ENCODE measurements at regions not wholly inside any gene's neighbourhood (a gene's known extent, or its start where the extent isn't known, plus 50 kb on each side); places are given as distances from the start of the nearest gene placed in this dataset.
"Not testable (repeated sequence)": the region's sequence is repeated elsewhere in the genome, so short reads cannot be mapped to it uniquely, and the experiment has no call there.

- Mint-ChIP-seq H3K9me3 (no peaks in the 10 kb centered on the region), H3K27ac (no peak overlapping the region), H3K27me3 (no peaks in the 10 kb centered on the region), H3K36me3 (ENCODE audit: low read depth) (no peaks in the 10 kb centered on the region), H3K4me1 (ENCODE audit: low read depth) (peaks cover 3% of the 10 kb centered on the region), H3K4me3 (no peak overlapping the region)
- intact Hi-C loops (cut with micrococcal nuclease), result no loop called here
- ATAC-seq (no peak), DNase-seq (no peak)
- ChIA-PET CTCF (no interaction called here), POLR2A (interaction anchor here (0.6 kb wide), 1 partner anchor 448 kb away, joined by 3 read pairs; no protein-coding TSS in a partner anchor)
- TF ChIP-seq CTCF (IDR thresholded peaks at IDR 0.05), result no peak
Measured at GRCh38 chr14:105710119-105711043, 184.0 kb downstream of the TMEM121 start.

GRCh38 chr14:105711044-105711620, 184.7 kb downstream of the TMEM121 start:
- TF ChIP-seq CTCF (IDR thresholded peaks at IDR 0.05), result no peak
- ATAC-seq, result no peak

GRCh38 chr14:105711841-105712460, 185.6 kb downstream of the TMEM121 start:
- no peak overlapping the region for H3K4me3 Mint-ChIP-seq
- no peak for DNase-seq
- no peak for ATAC-seq
- POLR2A ChIA-PET, result no interaction called here
- intact Hi-C loops (cut with micrococcal nuclease), result no loop called here
- no peak for TF ChIP-seq CTCF (IDR thresholded peaks at IDR 0.05)
- no peaks in the 10 kb centered on the region for H3K4me1 Mint-ChIP-seq (ENCODE audit: low read depth)
- H3K36me3 Mint-ChIP-seq (ENCODE audit: low read depth), result no peaks in the 10 kb centered on the region
- CTCF ChIA-PET, result no interaction called here
- no peaks in the 10 kb centered on the region for H3K27me3 Mint-ChIP-seq
- no peak overlapping the region for H3K27ac Mint-ChIP-seq
- H3K9me3 Mint-ChIP-seq, result no peaks in the 10 kb centered on the region

More at GRCh38 chr14:105711044-105711620, 184.7 kb downstream of the TMEM121 start:
- Mint-ChIP-seq H3K27me3 (no peaks in the 10 kb centered on the region), H3K4me1 (ENCODE audit: low read depth) (peaks cover 2% of the 10 kb centered on the region), H3K27ac (no peak overlapping the region), H3K9me3 (no peaks in the 10 kb centered on the region), H3K36me3 (ENCODE audit: low read depth) (no peaks in the 10 kb centered on the region), H3K4me3 (no peak overlapping the region)
- CTCF ChIA-PET, result no interaction called here
- DNase-seq, result no peak
- POLR2A ChIA-PET, result interaction anchor here (0.6 kb wide), 1 partner anchor 449 kb away, joined by 3 read pairs; no protein-coding TSS in a partner anchor
- intact Hi-C loops (cut with micrococcal nuclease), result no loop called here

GRCh38 chr14:105712670-105713069, 186.3 kb downstream of the TMEM121 start:
- H3K27ac Mint-ChIP-seq; H3K4me1 Mint-ChIP-seq (ENCODE audit: low read depth); ATAC-seq; H3K4me3 Mint-ChIP-seq; H3K36me3 Mint-ChIP-seq (ENCODE audit: low read depth); H3K9me3 Mint-ChIP-seq; intact Hi-C loops (cut with micrococcal nuclease); POLR2A ChIA-PET; CTCF ChIA-PET; DNase-seq; H3K27me3 Mint-ChIP-seq: not testable (repeated sequence)

GRCh38 chr14:105713160-105713559, 186.8 kb downstream of the TMEM121 start:
- DNase-seq; H3K4me3 Mint-ChIP-seq; H3K27me3 Mint-ChIP-seq; H3K9me3 Mint-ChIP-seq; H3K36me3 Mint-ChIP-seq (ENCODE audit: low read depth); H3K27ac Mint-ChIP-seq; H3K4me1 Mint-ChIP-seq (ENCODE audit: low read depth); POLR2A ChIA-PET; CTCF ChIA-PET; ATAC-seq; intact Hi-C loops (cut with micrococcal nuclease): not testable (repeated sequence)

- H3K27me3 Mint-ChIP-seq; ATAC-seq; H3K9me3 Mint-ChIP-seq; H3K4me3 Mint-ChIP-seq; H3K27ac Mint-ChIP-seq; H3K36me3 Mint-ChIP-seq (ENCODE audit: low read depth); CTCF ChIA-PET; intact Hi-C loops (cut with micrococcal nuclease); POLR2A ChIA-PET; DNase-seq; H3K4me1 Mint-ChIP-seq (ENCODE audit: low read depth): not testable (repeated sequence)
Measured at GRCh38 chr14:105713836-105714235, 187.5 kb downstream of the TMEM121 start.

- CTCF ChIA-PET; intact Hi-C loops (cut with micrococcal nuclease); ATAC-seq; H3K4me3 Mint-ChIP-seq; H3K4me1 Mint-ChIP-seq (ENCODE audit: low read depth); DNase-seq; H3K9me3 Mint-ChIP-seq; POLR2A ChIA-PET; H3K27ac Mint-ChIP-seq; H3K36me3 Mint-ChIP-seq (ENCODE audit: low read depth); H3K27me3 Mint-ChIP-seq: not testable (repeated sequence)
Measured at GRCh38 chr14:105718787-105719186, 192.4 kb downstream of the TMEM121 start.

GRCh38 chr14:105720106-105720505, 193.7 kb downstream of the TMEM121 start:
- H3K9me3 Mint-ChIP-seq; POLR2A ChIA-PET; H3K4me3 Mint-ChIP-seq; H3K36me3 Mint-ChIP-seq (ENCODE audit: low read depth); DNase-seq; CTCF ChIA-PET; H3K27ac Mint-ChIP-seq; H3K4me1 Mint-ChIP-seq (ENCODE audit: low read depth); intact Hi-C loops (cut with micrococcal nuclease); ATAC-seq; H3K27me3 Mint-ChIP-seq: not testable (repeated sequence)
